Stomach (tissue), 8 donors: ENCODE measurements at regions not wholly inside any gene's neighbourhood (a gene's known extent, or its start where the extent isn't known, plus 50 kb on each side); places are given as distances from the start of the nearest gene placed in this dataset.
A peak's percentile ranks its signal among the peaks of the same experiment; 100 is the strongest.

Source experiments
- DNase-seq, 2 donors: peaks; one replicate each; pipeline versions ENCODE4 v3.0.0 to v3.0.0-alpha.2; 2013 to 2019
- H3K27ac ChIP-seq, 5 donors: fragments of 200-600 bp in 4 of 5; sonication (generic) in 4 of 5; one replicate each; pipeline ENCODE4 v1.5.1; 2013 to 2019; ENCODE audit warnings: mild to moderate bottlenecking in 1 of 5, moderate library complexity in 1 of 5
- H3K27me3 ChIP-seq, 3 donors: fragments of 200-600 bp; sonication (generic); one replicate each; pipeline ENCODE4 v1.5.1; 2017 to 2019; ENCODE audit warnings: mixed run types in 1 of 3
- H3K36me3 ChIP-seq, 4 donors: fragments of 200-600 bp; sonication (generic); 1 replicate in 3 of 4; 2 replicates in 1 of 4; pipeline ENCODE4 v1.5.1; 2016 to 2019
- H3K4me1 ChIP-seq, 4 donors: fragments of 200-600 bp; sonication (generic); one replicate each; pipeline ENCODE4 v1.5.1; 2016 to 2019
- H3K4me3 ChIP-seq, 4 donors: fragments of 200-600 bp; sonication (generic) in 3 of 4; one replicate each; pipeline ENCODE4 v1.5.1; 2016 to 2019; ENCODE audit warnings: mild to moderate bottlenecking in 1 of 4
- H3K9me3 ChIP-seq, 4 donors: fragments of 200-600 bp; sonication (generic); one replicate each; pipeline ENCODE4 v1.5.1; 2016 to 2019
- EP300 ChIP-seq: sonication (generic); formaldehyde crosslinking; IDR thresholded peaks from one replicate; pipeline ENCODE4 v1.6.1; 2017; ENCODE audit warnings: antibody characterized with exemption
- POLR2A ChIP-seq, 4 donors: fragments of 450-650 bp; IDR thresholded peaks; one replicate each; pipeline ENCODE4 v1.6.1; 2016; ENCODE audit warnings: antibody characterized with exemption in 4 of 4, control low read depth in 2 of 4, mild to moderate bottlenecking in 1 of 4, moderate library complexity in 1 of 4
- POLR2AphosphoS5 ChIP-seq, 3 donors: sonication (generic); formaldehyde crosslinking; IDR thresholded peaks; one replicate each; pipeline ENCODE4 v1.6.1; 2016; ENCODE audit warnings: antibody characterized with exemption in 3 of 3
- WGBS, 5 donors: extraction: QIAGEN DNeasy Blood & Tissue Kit in 3 of 5; methylation state at CpG; one replicate each; pipeline versions ENCODE4 v1.1.5 to v1.1.7; 2013 to 2018; 5-methylcytosine and 5-hydroxymethylcytosine counted together
- intact Hi-C: fragments of 100-400 bp; cut with DNase I; formaldehyde crosslinking; loops from one replicate; pipeline ENCODE4 v1.15.1; 2023; ENCODE audit warnings: low total_unique reads
- TF ChIP-seq, protein P1 (sequence below), 7 experiments: fragments of 450-650 bp in 4 of 7; fragments of 200-600 bp in 3 of 7; sonication (generic) in 3 of 7; IDR thresholded peaks; one replicate each; pipeline ENCODE4 v1.5.1; 2016 to 2019; ENCODE audit warnings: antibody characterized with exemption in 7 of 7, control low read depth in 2 of 7, mild to moderate bottlenecking in 1 of 7
- donor health status: healthy with polysubstance abuse.
- donor health status: Bipolar disorder and iron deficiency.
- donor health status: healthy.

- Histone ChIP-seq H3K4me1 (no peaks in the 10 kb centered on the region), H3K27ac (no peak overlapping the region), H3K9me3 (no peaks in the 10 kb centered on the region), H3K36me3 (no peaks in the 10 kb centered on the region), H3K27me3 (peaks cover 0 to 31% (median 4%) of the 10 kb centered on the region in 3 donors), H3K4me3 (no peak overlapping the region)
- DNase-seq, result peak in 1 of 2 donors; percentile 24
- WGBS, 5 donors, result 13 to 33% (median 24%) methylated on average over 1 of the region's 1 CpG
- intact Hi-C loops, result no loop called here
- TF ChIP-seq POLR2AphosphoS5 (IDR thresholded peaks at IDR 0.05) (no peak), POLR2A (IDR thresholded peaks at IDR 0.05) (no peak), EP300 (no peak)
- TF ChIP-seq, protein P1, sequence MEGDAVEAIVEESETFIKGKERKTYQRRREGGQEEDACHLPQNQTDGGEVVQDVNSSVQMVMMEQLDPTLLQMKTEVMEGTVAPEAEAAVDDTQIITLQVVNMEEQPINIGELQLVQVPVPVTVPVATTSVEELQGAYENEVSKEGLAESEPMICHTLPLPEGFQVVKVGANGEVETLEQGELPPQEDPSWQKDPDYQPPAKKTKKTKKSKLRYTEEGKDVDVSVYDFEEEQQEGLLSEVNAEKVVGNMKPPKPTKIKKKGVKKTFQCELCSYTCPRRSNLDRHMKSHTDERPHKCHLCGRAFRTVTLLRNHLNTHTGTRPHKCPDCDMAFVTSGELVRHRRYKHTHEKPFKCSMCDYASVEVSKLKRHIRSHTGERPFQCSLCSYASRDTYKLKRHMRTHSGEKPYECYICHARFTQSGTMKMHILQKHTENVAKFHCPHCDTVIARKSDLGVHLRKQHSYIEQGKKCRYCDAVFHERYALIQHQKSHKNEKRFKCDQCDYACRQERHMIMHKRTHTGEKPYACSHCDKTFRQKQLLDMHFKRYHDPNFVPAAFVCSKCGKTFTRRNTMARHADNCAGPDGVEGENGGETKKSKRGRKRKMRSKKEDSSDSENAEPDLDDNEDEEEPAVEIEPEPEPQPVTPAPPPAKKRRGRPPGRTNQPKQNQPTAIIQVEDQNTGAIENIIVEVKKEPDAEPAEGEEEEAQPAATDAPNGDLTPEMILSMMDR (IDR thresholded peaks at IDR 0.05), result no peak
Measured at GRCh38 chr11:116376547-116376946, 396.2 kb downstream of the BUD13 start.

DNA sequence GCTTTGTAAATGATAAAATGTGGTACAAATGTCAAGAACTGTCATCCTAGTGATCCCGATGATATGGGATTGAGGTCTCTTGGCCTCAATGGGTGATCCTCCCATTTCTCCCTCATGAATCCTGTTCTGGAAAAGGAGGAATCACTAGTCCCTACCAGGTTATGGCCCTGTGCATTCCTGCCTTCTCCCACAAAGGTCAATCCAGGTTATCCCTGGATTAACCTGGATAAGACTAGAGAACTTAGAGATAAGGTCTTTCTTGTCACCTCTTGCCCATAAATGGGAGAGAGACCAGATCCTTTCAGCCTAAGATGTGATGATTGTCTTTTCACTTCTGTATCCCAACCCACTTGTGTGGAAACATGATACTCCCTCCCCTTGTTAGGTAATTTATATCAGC lies 396.7 kb downstream of the BUD13 start:
- H3K4me1 ChIP-seq, result no peaks in the 10 kb centered on the region
- intact Hi-C loops, result no loop called here

GRCh38 chr11:116375221-116375620 lies 397.6 kb downstream of the BUD13 start:
- Histone ChIP-seq H3K27me3 (peaks cover 0 to 18% (median 4%) of the 10 kb centered on the region in 3 donors), H3K9me3 (no peaks in the 10 kb centered on the region), H3K27ac (no peak overlapping the region), H3K4me3 (no peak overlapping the region), H3K36me3 (no peaks in the 10 kb centered on the region), H3K4me1 (no peaks in the 10 kb centered on the region)
- intact Hi-C loops, result no loop called here
- no peak for TF ChIP-seq EP300
- no peak for TF ChIP-seq POLR2AphosphoS5 (IDR thresholded peaks at IDR 0.05)
- TF ChIP-seq POLR2A (IDR thresholded peaks at IDR 0.05), result no peak
- TF ChIP-seq, protein P1 (IDR thresholded peaks at IDR 0.05), result no peak
- WGBS, 5 donors, result 84 to 100% (median 90%) methylated on average over 1 of the region's 1 CpG
- no peak for DNase-seq

More for the DNA sequence above, 396.7 kb downstream of the BUD13 start:
- Histone ChIP-seq H3K27ac (no peak overlapping the region), H3K4me3 (no peak overlapping the region), H3K27me3 (peaks cover 0 to 26% (median 4%) of the 10 kb centered on the region in 3 donors), H3K36me3 (no peaks in the 10 kb centered on the region), H3K9me3 (no peaks in the 10 kb centered on the region)
- TF ChIP-seq EP300 (no peak), POLR2A (IDR thresholded peaks at IDR 0.05) (no peak), POLR2AphosphoS5 (IDR thresholded peaks at IDR 0.05) (no peak)
- TF ChIP-seq, protein P1 (IDR thresholded peaks at IDR 0.05), result no peak
- WGBS, 5 donors, result 89 to 100% (median 93%) methylated on average over 1 of the region's 1 CpG
- no peak for DNase-seq

DNA sequence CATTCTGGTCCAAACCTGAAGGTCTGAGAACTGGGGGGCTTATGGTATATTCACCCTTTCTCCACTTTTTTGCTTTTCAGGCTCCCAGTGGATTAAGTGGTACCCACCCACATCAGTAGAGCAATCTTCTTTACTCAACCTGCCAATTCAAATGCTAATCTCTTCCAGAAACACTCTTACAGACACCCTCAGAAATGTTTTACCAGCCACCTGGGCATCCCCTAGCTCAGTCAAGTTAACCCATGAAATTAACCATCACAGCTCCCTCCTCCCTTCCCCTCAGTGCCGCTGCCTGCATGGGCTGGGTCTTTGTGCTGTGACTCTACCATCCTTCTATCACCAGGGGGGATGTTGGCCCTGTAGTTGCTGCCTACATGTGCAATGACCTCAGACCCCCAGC lies 398.7 kb downstream of the BUD13 start:
- 73 to 100% (median 92%) methylated on average over 1 of the region's 1 CpG for WGBS, 5 donors
- Histone ChIP-seq H3K4me1 (no peaks in the 10 kb centered on the region), H3K36me3 (no peaks in the 10 kb centered on the region), H3K27me3 (peaks cover 0 to 18% (median 4%) of the 10 kb centered on the region in 3 donors), H3K4me3 (no peak overlapping the region), H3K9me3 (no peaks in the 10 kb centered on the region), H3K27ac (no peak overlapping the region)
- intact Hi-C loops, result no loop called here
- TF ChIP-seq POLR2AphosphoS5 (IDR thresholded peaks at IDR 0.05), result no peak
- no peak for TF ChIP-seq EP300
- TF ChIP-seq, protein P1 (IDR thresholded peaks at IDR 0.05), result no peak
- no peak for TF ChIP-seq POLR2A (IDR thresholded peaks at IDR 0.05)
- DNase-seq, result no peak
